Psoas muscle (tissue), 7 donors: ENCODE measurements at regions not wholly inside any gene's neighbourhood (a gene's known extent, or its start where the extent isn't known, plus 50 kb on each side); places are given as distances from the start of the nearest gene placed in this dataset.

ENCODE experiments used
- ATAC-seq, 4 donors: fragments of 200-7000 bp; cut with Tn5 transposase; one replicate each; pipeline ENCODE4 v1.9.1; 2020; ENCODE audit warnings: moderate library complexity in 3 of 4, mild to moderate bottlenecking in 2 of 4
- DNase-seq, 2 donors: peaks; one replicate each; pipeline ENCODE4 v3.0.0-alpha.2; 2020
- H3K27ac ChIP-seq: fragments of 200-600 bp; one replicate; pipeline ENCODE4 v1.8.0; 2022
- H3K27me3 ChIP-seq, 3 donors: fragments of 200-600 bp in 1 of 3; one replicate each; pipeline versions ENCODE4 v1.6.1 to v1.8.0; 2013 to 2022; ENCODE audit warnings: low read length in 2 of 3, mild to moderate bottlenecking in 2 of 3, moderate library complexity in 1 of 3; ENCODE audit not compliant: insufficient read depth in 3 of 3
- H3K36me3 ChIP-seq, 2 donors: fragments of 200-600 bp in 1 of 2; one replicate each; pipeline versions ENCODE4 v1.6.1 to v1.8.0; 2013 to 2022; ENCODE audit warnings: low read depth in 1 of 2, mild to moderate bottlenecking in 1 of 2, moderate library complexity in 1 of 2; ENCODE audit not compliant: insufficient read depth in 1 of 2
- H3K4me1 ChIP-seq: fragments of 200-600 bp; one replicate; pipeline ENCODE4 v1.8.0; 2022
- H3K4me3 ChIP-seq: fragments of 200-600 bp; one replicate; pipeline ENCODE4 v1.8.0; 2022; ENCODE audit warnings: mild to moderate bottlenecking
- H3K9me3 ChIP-seq: fragments of 200-600 bp; one replicate; pipeline ENCODE4 v1.8.0; 2022
- WGBS, 3 donors: extraction: QIAGEN DNeasy Blood & Tissue Kit; methylation state at CpG; one replicate each; pipeline versions ENCODE4 v1.1.6 to v1.1.7; 2013; 5-methylcytosine and 5-hydroxymethylcytosine counted together
- intact Hi-C, 2 donors: fragments of 100-400 bp; cut with DNase I; formaldehyde crosslinking; loops; one replicate each; pipeline versions ENCODE4 v1.11.0 to v1.14.2; 2022
- TF ChIP-seq, protein P1 (sequence below): fragments of 200-600 bp; IDR thresholded peaks from one replicate; pipeline ENCODE4 v1.8.0; 2022; ENCODE audit warnings: antibody characterized with exemption
- donor health status: healthy with polysubstance abuse.
- donor health status: DM: no; HTN: no; CAD: no; lungs with moderate emphysema.
- donor health status: Bipolar disorder and iron deficiency.
- donor health status: healthy.
- donor health status: DM: yes; HTN: yes; CAD: no.
- donor health status: DM: no; HTN: no; CAD: no.
- donor health status: DM: yes; HTN: yes; CAD: no.

DNA sequence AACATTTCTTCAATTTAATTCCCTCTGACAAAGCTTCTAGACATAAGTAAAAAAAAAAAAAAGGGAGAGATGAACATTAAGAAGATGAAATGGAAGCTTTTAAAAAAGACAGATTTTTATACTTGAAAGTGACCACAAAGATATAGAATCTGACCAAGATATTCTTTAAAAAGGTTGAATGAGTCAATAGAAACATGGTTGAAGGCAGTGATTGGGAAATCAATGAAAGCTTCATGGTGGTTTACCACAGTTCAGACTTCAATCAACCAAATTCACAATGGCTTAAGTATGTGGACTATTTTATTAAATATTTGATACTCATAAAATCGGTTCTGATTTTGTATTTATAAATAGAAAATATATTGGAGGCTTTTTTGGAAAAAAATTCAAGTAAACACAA, 248.4 kb upstream of the HSF2 start:
- no peaks in the 10 kb centered on the region for H3K9me3 ChIP-seq
- ATAC-seq, result no peak
- no peak overlapping the region for H3K27ac ChIP-seq
- TF ChIP-seq, protein P1, sequence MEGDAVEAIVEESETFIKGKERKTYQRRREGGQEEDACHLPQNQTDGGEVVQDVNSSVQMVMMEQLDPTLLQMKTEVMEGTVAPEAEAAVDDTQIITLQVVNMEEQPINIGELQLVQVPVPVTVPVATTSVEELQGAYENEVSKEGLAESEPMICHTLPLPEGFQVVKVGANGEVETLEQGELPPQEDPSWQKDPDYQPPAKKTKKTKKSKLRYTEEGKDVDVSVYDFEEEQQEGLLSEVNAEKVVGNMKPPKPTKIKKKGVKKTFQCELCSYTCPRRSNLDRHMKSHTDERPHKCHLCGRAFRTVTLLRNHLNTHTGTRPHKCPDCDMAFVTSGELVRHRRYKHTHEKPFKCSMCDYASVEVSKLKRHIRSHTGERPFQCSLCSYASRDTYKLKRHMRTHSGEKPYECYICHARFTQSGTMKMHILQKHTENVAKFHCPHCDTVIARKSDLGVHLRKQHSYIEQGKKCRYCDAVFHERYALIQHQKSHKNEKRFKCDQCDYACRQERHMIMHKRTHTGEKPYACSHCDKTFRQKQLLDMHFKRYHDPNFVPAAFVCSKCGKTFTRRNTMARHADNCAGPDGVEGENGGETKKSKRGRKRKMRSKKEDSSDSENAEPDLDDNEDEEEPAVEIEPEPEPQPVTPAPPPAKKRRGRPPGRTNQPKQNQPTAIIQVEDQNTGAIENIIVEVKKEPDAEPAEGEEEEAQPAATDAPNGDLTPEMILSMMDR, result no peak
- H3K4me3 ChIP-seq, result no peak overlapping the region
- H3K4me1 ChIP-seq, result no peaks in the 10 kb centered on the region
- no peaks in the 10 kb centered on the region for H3K36me3 ChIP-seq
- intact Hi-C loops, result no loop called here
- 50 to 66% (median 61%) methylated on average over 1 of the region's 1 CpG for WGBS, 3 donors
- H3K27me3 ChIP-seq, result no peaks in the 10 kb centered on the region
- DNase-seq, result no peak

DNA sequence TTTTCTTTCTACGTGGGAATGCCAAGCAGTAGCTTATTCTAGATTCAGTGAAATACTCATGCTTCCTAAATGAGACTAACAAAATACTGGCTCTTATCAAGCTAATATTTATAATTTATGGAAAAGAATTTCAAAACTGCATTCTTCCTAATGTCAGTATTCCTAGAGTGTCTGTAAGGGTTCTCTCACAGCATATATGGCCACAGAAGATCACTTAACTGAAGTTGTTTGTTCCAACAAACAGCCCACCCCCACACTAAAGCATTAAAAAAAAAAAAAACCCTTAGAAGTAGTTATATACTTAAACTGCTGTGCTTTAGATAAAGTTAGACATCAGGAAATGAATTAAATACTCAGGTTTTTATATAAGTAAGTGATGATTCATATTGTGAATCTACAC, 247.7 kb upstream of the HSF2 start:
- Histone ChIP-seq H3K9me3 (no peaks in the 10 kb centered on the region), H3K36me3 (no peaks in the 10 kb centered on the region), H3K4me3 (no peak overlapping the region), H3K27ac (no peak overlapping the region), H3K4me1 (no peaks in the 10 kb centered on the region), H3K27me3 (no peaks in the 10 kb centered on the region)
- DNase-seq (no peak), ATAC-seq (no peak)
- TF ChIP-seq, protein P1, result no peak
- WGBS, 3 donors, result 77 to 88% (median 79%) methylated on average over 1 of the region's 1 CpG
- intact Hi-C loops, result no loop called here

DNA sequence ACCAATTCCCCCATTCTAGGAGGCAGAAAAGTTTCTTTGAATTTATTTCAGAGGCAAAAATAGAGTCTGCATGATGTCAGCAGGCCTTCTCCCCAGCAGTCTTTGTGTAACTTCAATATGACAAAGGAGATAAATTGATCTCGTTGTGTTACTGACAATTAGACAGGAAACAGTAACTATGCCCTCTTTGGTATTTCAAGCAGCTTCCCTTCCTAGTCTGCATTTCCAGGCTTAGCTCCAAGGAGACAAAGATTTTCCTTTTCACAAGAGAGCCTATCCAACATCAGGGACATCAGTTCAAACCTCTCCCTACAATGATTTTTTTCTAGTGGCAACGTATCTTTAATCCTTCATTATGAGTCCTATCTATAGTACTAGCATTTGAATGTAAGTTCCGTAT, 245.9 kb upstream of the HSF2 start:
- Histone ChIP-seq H3K4me1 (no peaks in the 10 kb centered on the region), H3K4me3 (no peak overlapping the region), H3K27ac (no peak overlapping the region), H3K9me3 (no peaks in the 10 kb centered on the region), H3K36me3 (no peaks in the 10 kb centered on the region), H3K27me3 (no peaks in the 10 kb centered on the region)
- WGBS, 3 donors, result 49 to 56% (median 53%) methylated on average over 3 of the region's 3 CpGs
- TF ChIP-seq, protein P1, result no peak
- DNase-seq, result no peak
- intact Hi-C loops, result no loop called here
- ATAC-seq, result no peak

DNA sequence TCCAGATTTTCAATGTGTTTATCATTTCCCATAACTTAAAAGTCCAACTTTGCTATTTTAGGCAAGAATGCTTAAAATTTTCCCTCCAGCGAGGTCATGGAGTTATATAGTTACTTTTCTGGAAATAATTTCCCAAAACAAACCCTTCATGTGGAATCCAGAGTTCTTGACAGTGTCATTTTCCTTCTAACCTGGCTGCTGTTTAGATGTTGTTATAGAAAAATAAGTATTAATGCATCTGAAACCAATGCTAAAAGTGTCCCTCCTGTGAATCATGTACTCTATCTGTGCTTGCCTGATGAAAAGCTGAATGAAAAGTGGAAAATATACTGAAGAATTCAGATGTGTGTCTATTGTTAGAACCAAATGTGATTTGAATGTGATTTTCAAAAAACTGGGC, 245.3 kb upstream of the HSF2 start:
- H3K27ac ChIP-seq, result no peak overlapping the region
- intact Hi-C loops, result no loop called here
- H3K27me3 ChIP-seq, result no peaks in the 10 kb centered on the region
- DNase-seq (no peak), ATAC-seq (no peak)
- 71 to 81% (median 76%) methylated on average over 1 of the region's 1 CpG for WGBS, 3 donors
- H3K4me1 ChIP-seq, result no peaks in the 10 kb centered on the region
- TF ChIP-seq, protein P1, result no peak
- H3K4me3 ChIP-seq, result no peak overlapping the region
- H3K36me3 ChIP-seq, result no peaks in the 10 kb centered on the region
- H3K9me3 ChIP-seq, result no peaks in the 10 kb centered on the region

DNA sequence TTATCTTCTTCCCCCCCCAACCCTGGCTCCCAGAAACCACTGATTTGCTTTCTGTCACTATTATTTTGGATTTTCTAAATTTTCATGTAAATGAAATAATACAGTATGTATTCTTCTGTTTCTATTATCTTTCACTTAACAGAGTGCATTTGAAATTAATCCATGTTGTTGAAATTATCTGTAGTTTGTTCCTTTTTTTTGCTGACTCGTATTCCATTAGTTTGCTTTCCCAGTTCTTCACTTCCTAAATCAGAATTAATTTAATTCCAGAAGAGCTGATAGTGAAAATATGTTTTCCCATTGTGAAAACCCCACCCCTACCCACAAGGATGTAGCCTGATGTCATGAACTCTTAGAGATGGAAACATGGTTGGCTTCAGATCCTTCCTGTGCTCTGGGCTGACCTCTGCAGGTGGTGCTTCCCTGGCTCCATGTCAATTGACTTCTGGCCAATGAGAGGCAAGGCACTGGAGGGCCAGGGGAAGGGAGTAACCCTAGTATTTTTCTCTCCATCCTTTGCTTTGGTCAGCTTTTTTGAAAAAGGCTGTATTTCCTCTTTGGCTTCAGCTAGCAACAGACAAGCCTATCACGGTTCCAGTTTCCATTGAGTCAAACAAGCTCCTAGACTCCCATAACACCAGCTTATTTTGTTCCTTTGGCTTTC, 244.4 kb upstream of the HSF2 start:
- Histone ChIP-seq H3K9me3 (no peaks in the 10 kb centered on the region), H3K27ac (no peak overlapping the region), H3K36me3 (no peaks in the 10 kb centered on the region), H3K4me3 (no peak overlapping the region), H3K4me1 (no peaks in the 10 kb centered on the region), H3K27me3 (no peaks in the 10 kb centered on the region)
- peak in 1 of 4 donors; percentile 42 for ATAC-seq
- DNase-seq, result no peak
- WGBS, 3 donors, result 56 to 70% (median 67%) methylated on average over 2 of the region's 2 CpGs
- TF ChIP-seq, protein P1, result no peak
- intact Hi-C loops, result no loop called here
